ENCODE measurements at regions not wholly inside any gene's neighbourhood (a gene's known extent, or its start where the extent isn't known, plus 50 kb on each side); places are given as distances from the start of the nearest gene placed in this dataset.

DNA sequence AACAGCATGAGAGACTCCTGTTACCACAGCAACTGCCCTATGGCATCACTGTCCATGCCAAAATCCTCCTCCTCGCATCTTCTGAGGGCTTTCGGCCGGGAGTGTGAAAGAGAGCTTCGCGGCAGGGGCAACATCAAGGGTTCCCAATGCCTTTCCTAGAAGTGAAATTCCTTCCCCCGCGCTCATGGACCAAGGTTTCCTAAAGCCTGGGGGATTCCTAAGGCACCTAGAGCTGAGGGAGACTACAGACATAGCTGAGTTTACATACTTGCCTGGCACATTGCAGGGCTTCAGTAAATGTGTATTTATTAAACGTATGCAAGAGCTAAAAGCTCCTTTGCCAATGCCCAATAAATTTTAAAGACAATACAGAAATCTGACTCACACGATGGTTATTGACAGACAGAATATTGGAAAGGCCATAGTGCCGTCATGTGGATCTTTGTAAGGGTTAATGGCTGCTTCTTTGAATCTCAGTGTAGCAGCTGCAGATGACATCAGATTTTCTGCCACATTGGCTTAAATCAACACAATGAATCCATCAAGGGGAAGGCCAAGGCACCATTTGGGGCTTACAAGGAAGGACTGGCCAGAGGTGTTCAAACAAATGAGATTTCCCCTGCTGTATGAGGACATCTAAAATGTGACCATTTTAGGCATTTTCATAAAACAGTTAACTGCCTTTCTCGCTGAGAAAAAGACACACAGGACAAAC is 281.2 kb upstream of the JARID2 start:
- DNase-seq = no peak

DNA sequence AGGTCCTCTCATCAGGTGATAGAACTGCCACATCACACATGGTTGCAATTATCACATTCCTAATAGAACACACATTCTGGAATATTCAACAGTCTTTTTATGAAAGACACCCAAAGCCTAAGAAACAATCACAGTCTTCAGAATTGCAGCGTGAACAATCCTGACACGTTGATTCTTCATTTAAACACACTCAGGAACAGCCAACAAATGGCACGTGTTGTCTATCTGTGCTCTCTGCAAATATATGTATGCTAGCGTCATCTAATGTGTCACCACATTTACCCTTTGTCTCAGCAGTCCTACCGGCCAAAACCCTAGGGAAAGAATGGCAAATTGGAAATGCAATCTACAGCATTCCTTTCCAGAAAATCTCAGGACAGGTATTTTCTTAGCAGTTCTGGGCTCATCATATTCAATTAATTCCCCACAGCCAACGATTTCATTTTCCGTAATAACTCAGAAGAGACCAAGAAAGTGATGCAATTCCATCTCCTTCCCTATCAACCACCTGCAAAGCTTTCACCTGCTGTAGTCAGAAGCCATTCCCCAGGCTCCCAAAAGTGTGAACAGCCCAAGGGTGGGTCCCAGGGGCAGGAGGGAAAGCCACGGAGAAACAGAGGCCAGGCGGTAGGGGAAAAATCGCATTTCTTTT is 280.3 kb upstream of the JARID2 start:
- DNase-seq = no peak

- DNase-seq = no peak
These were observed 279.6 kb upstream of the JARID2 start for GRCh38 chr6:14966096-14966905.

- DNase-seq = no peak
These were observed 278.8 kb upstream of the JARID2 start for GRCh38 chr6:14966906-14967711.

GRCh38 chr6:14968056-14968637 is 277.7 kb upstream of the JARID2 start:
- no peak for DNase-seq

DNA sequence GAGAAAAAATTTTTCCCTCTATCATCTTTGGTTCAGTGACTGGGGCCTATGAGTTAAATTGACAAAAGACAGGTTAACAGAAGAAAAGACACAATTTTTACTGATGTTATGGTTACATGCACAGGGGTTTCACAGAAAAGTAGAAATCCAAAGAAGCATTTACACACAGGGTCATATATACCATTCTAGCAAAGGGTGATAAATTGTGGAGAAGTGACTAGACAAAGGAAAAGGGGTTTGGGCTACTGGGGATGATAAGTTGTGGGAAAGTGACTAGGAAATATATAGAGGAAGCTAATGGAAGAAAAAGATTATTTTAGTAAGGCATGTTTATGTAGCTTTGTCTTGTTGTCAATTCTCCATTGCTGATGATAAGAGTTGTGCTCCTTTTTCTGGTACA is 276.7 kb upstream of the JARID2 start:
- no peak for DNase-seq

DNA sequence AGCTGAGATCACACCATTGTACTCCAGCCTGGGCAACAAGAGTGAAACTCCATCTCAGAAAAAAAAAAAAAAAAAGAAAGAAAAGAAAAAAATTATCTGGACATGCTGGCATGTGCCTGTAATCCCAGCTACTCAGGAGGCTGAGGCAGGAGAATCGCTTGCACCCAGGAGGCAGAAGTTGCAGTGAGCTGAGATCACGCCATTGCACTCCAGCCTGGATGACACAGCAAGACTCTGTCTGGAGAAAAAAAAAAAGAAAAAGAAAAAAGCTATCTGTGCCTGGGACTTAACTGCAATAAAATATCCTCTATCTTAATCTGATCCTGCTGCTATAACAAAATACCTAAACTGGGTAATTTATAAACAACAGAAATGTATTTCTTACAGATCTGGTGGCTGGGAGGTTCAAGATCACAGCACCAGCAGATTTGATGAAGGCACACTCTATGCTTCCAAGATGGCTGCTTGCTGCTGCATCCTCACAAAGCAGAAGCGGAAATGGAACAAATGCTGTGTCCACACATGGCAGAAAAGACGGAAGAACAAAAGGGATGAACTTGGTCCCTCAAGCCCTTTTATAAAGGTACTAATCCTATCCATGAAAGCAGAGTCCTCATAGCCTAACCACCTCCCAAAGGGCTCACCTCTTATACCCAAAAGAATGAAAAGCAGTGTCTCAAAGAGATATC is 273.3 kb upstream of the JARID2 start:
- DNase-seq = no peak

GRCh38 chr6:14974372-14974771 is 271.5 kb upstream of the JARID2 start:
- no peak for DNase-seq

DNA sequence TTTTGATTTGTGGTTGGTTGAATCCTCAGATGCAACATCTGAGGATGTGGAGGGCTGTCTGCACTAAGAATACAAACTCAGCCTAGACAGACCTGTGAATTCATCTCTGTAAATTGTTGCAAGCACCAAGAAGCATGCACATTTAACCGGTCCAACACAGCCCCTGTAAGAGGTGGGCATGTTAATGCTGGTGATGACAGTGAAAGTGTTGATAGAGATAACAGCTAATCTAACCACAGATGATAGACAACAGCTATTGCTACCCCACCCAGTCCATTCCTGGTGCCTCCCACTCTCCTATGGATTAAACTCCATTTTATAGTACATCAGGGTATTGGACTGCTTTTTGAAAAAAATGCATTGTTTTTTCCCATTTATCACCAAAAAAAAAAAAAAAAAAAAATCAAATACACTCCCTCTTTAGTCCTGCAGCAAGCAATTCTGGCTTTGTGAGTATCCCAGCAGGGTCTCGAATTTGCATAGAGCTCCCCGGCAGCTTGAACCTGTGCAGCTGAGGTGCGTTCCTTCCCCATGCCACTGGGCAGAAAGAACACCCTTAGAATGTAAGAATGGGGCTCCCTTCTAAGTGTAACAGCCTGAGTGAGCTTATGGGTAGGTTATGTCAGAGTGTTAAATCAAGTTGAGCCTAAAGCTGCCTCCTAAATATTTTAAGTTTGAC is 270.9 kb upstream of the JARID2 start:
- no peak for DNase-seq

GRCh38 chr6:14975471-14975817 is 270.4 kb upstream of the JARID2 start:
- no peak for DNase-seq

- DNase-seq = no peak
These were observed 268.0 kb upstream of the JARID2 start for GRCh38 chr6:14977747-14978382.

DNA sequence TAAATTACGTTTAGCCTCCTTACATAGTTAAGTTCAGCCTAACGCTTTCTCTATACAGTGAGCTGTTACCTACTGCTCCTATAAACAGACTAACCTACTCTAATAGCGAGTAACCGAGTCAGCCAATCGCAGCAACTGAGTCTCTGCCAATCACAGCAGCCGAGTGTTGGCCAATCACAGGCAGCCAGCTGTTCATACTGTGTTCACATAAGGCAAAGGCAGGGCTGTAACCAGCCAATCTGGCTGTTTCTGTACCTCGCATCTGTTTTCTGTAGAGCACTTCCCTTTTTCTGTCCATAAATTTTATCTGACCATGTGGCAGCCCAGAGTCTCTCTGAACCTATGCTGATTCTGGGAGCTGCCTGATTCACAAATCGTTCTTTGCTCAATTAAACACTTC is 263.9 kb upstream of the JARID2 start:
- DNase-seq = no peak

- DNase-seq = no peak
These were observed 262.0 kb upstream of the JARID2 start for GRCh38 chr6:14983599-14984518.

- DNase-seq = no peak
These were observed 261.4 kb upstream of the JARID2 start for GRCh38 chr6:14984519-14984853.

DNA sequence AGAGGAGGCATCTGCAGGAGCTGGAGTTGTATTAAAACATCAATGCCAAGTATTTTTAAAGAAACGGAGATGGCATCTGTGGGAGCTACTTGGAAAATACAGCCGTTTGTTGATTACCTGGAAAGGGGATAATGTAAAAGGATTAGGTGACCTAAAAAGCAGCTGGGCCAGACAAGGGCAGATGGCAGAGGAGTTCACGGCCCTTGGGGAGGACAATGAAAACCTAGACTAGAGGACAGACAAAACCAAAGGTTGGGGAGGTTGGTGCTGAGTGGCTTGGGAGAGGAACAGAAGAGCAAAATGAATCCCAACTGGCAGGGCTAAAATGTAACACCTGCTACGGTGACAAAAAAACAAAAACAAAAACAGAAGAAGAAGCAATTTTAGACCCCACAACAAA is 260.5 kb upstream of the JARID2 start:
- DNase-seq = no peak

DNA sequence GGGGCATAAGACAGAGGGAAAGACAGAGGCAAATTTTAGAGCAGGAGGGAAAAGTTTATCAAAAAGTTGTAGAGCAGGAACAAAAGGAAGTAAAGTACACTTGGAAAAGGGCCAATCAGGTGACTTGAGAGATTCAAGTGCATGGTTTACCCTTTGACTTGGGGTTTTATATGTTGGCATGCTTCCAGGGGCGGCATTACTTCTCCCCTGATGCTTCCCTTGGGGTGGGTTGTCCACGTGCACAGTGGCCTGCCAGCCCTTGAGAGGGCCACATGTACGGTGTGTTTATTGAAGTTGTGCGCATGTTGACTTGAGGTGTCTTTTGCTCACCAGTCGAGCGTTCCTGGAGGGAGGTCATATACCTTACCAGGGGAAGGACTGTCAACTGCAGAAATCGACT is 259.5 kb upstream of the JARID2 start:
- peak in 1 of 2 donors; percentile 25 for DNase-seq

GRCh38 chr6:14987490-14987889 is 258.4 kb upstream of the JARID2 start:
- no peak for DNase-seq

GRCh38 chr6:14992382-14992781 is 253.5 kb upstream of the JARID2 start:
- no peak for DNase-seq

DNA sequence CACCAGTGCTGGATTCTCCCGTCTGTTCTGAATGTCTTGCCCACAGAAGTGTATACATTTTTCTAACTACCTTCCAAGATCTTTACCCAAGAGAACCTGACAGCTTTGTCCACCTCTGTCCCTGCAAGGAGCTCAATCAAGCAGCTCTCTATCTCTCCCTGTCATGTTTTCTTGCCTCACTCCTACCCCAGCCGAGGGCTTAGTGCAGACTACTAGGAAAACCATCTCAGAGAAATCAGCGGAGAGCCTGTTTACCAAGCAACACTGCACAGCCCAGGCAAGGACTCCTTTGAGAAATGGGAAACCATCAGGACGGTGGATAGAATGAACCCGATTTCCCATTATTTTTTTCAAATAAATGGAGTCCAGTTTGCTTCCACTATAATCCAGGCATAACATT is 250.7 kb upstream of the JARID2 start:
- DNase-seq = no peak

All from right lung (tissue), 2 donors.